ENCODE measurements at regions not wholly inside any gene's neighbourhood (a gene's known extent, or its start where the extent isn't known, plus 50 kb on each side); places are given as distances from the start of the nearest gene placed in this dataset.

- no peak for TF ChIP-seq CTCF (IDR thresholded peaks at IDR 0.05; ENCODE audit: insufficient read depth, missing control alignments)
- FAIRE-seq, result no peak
- no peak for DNase-seq (ENCODE audit: insufficient read length, low spot score)
These were observed 54.6 kb upstream of the KIF5B start for GRCh38 chr10:32110790-32111189.

GRCh38 chr10:32109603-32110002 lies 53.4 kb upstream of the KIF5B start:
- no peak for TF ChIP-seq CTCF (IDR thresholded peaks at IDR 0.05; ENCODE audit: insufficient read depth, missing control alignments)
- DNase-seq (ENCODE audit: insufficient read length, low spot score) (no peak), FAIRE-seq (no peak)
